Ectodermal cell (in vitro differentiated cells): ENCODE measurements at regions not wholly inside any gene's neighbourhood (a gene's known extent, or its start where the extent isn't known, plus 50 kb on each side); places are given as distances from the start of the nearest gene placed in this dataset.
"Not testable (repeated sequence)": the region's sequence is repeated elsewhere in the genome, so short reads cannot be mapped to it uniquely, and the experiment has no call there.

Experiments used
- H3K27ac ChIP-seq: 2 replicates; pipeline ENCODE4 v1.7.0; 2013; ENCODE audit warnings: mild to moderate bottlenecking, low read depth, low read length; ENCODE audit not compliant: insufficient read depth, poor library complexity, severe bottlenecking
- H3K27me3 ChIP-seq: 2 replicates; pipeline ENCODE4 v1.7.0; 2013; ENCODE audit warnings: mild to moderate bottlenecking, low read length; ENCODE audit not compliant: insufficient read depth, control insufficient read depth, poor library complexity, severe bottlenecking
- H3K36me3 ChIP-seq: one replicate; pipeline ENCODE4 v1.7.0; 2013; ENCODE audit warnings: low read length; ENCODE audit not compliant: control insufficient read depth, insufficient read depth
- H3K4me1 ChIP-seq: one replicate; pipeline ENCODE4 v1.7.0; 2013; ENCODE audit warnings: low read length; ENCODE audit not compliant: control insufficient read depth, insufficient read depth
- H3K4me3 ChIP-seq: 2 replicates; pipeline ENCODE4 v1.7.0; 2013; ENCODE audit warnings: low read depth, low read length, control low read depth; ENCODE audit not compliant: insufficient read depth
- H3K9me3 ChIP-seq: 2 replicates; pipeline ENCODE4 v1.7.0; 2013; ENCODE audit warnings: mild to moderate bottlenecking, low read length, moderate library complexity; ENCODE audit not compliant: control insufficient read depth
- WGBS, 2 experiments: methylation state at CpG; one replicate each; pipeline ENCODE4 v1.1.7; 2013; ENCODE audit warnings: missing lambda C conversion rate in 2 of 2; 5-methylcytosine and 5-hydroxymethylcytosine counted together

- H3K9me3 ChIP-seq = no peaks in the 10 kb centered on the region
- no peaks in the 10 kb centered on the region for H3K27me3 ChIP-seq
- no peaks in the 10 kb centered on the region for H3K4me1 ChIP-seq
- 81 to 82% methylated on average over 7 of the region's 7 CpGs for WGBS, 2 experiments
- H3K4me3 ChIP-seq = no peak overlapping the region
- no peaks in the 10 kb centered on the region for H3K36me3 ChIP-seq
- no peak overlapping the region for H3K27ac ChIP-seq
These were observed 402.4 kb downstream of the KCNRG start for GRCh38 chr13:50417597-50417996.

- 91 to 100% methylated on average over 2 of the region's 2 CpGs for WGBS, 2 experiments
- no peaks in the 10 kb centered on the region for H3K4me1 ChIP-seq
- no peak overlapping the region for H3K4me3 ChIP-seq
- no peaks in the 10 kb centered on the region for H3K9me3 ChIP-seq
- H3K27me3 ChIP-seq = no peaks in the 10 kb centered on the region
- H3K27ac ChIP-seq = no peak overlapping the region
- no peaks in the 10 kb centered on the region for H3K36me3 ChIP-seq
These were observed 404.2 kb downstream of the KCNRG start for GRCh38 chr13:50419331-50419865.

GRCh38 chr13:50419896-50420295 is 404.7 kb downstream of the KCNRG start:
- 93 to 97% methylated on average over 6 of the region's 6 CpGs for WGBS, 2 experiments

GRCh38 chr13:50420718-50421472 is 405.7 kb downstream of the KCNRG start:
- H3K9me3 ChIP-seq = no peaks in the 10 kb centered on the region
- H3K27ac ChIP-seq = no peak overlapping the region
- H3K27me3 ChIP-seq = no peaks in the 10 kb centered on the region
- 93 to 95% methylated on average over 4 to 5 of the region's 6 CpGs for WGBS, 2 experiments
- H3K36me3 ChIP-seq = no peaks in the 10 kb centered on the region
- no peak overlapping the region for H3K4me3 ChIP-seq
- no peaks in the 10 kb centered on the region for H3K4me1 ChIP-seq

More at GRCh38 chr13:50419896-50420295, 404.7 kb downstream of the KCNRG start:
- no peak overlapping the region for H3K4me3 ChIP-seq
- H3K36me3 ChIP-seq = no peaks in the 10 kb centered on the region
- no peaks in the 10 kb centered on the region for H3K4me1 ChIP-seq
- no peaks in the 10 kb centered on the region for H3K9me3 ChIP-seq
- H3K27me3 ChIP-seq = no peaks in the 10 kb centered on the region
- H3K27ac ChIP-seq = no peak overlapping the region

- no peaks in the 10 kb centered on the region for H3K9me3 ChIP-seq
- no peaks in the 10 kb centered on the region for H3K27me3 ChIP-seq
- H3K27ac ChIP-seq = no peak overlapping the region
- H3K36me3 ChIP-seq = no peaks in the 10 kb centered on the region
- no peak overlapping the region for H3K4me3 ChIP-seq
- H3K4me1 ChIP-seq = no peaks in the 10 kb centered on the region
- 95 to 100% methylated on average over 1 to 2 of the region's 2 CpGs for WGBS, 2 experiments
These were observed 406.4 kb downstream of the KCNRG start for GRCh38 chr13:50421473-50422130.

GRCh38 chr13:50422181-50423148 is 407.2 kb downstream of the KCNRG start:
- H3K4me3 ChIP-seq = no peak overlapping the region
- no peaks in the 10 kb centered on the region for H3K27me3 ChIP-seq
- no peak overlapping the region for H3K27ac ChIP-seq
- no peaks in the 10 kb centered on the region for H3K9me3 ChIP-seq
- H3K36me3 ChIP-seq = no peaks in the 10 kb centered on the region
- WGBS, 2 experiments = 90 to 91% methylated on average over 11 to 12 of the region's 12 CpGs
- no peaks in the 10 kb centered on the region for H3K4me1 ChIP-seq

- 90 to 98% methylated on average over 2 of the region's 2 CpGs for WGBS, 2 experiments
- Histone ChIP-seq H3K9me3 (no peaks in the 10 kb centered on the region), H3K4me3 (no peak overlapping the region), H3K27ac (no peak overlapping the region), H3K4me1 (no peaks in the 10 kb centered on the region), H3K27me3 (no peaks in the 10 kb centered on the region), H3K36me3 (no peaks in the 10 kb centered on the region)
These were observed 409.7 kb downstream of the KCNRG start for GRCh38 chr13:50424993-50425392.

- H3K36me3 ChIP-seq = no peaks in the 10 kb centered on the region
- no peaks in the 10 kb centered on the region for H3K4me1 ChIP-seq
- H3K27me3 ChIP-seq = no peaks in the 10 kb centered on the region
- no peak overlapping the region for H3K4me3 ChIP-seq
- H3K9me3 ChIP-seq = no peaks in the 10 kb centered on the region
- H3K27ac ChIP-seq = no peak overlapping the region
These were observed 410.5 kb downstream of the KCNRG start for GRCh38 chr13:50425772-50426171.

GRCh38 chr13:50426927-50427326 is 411.7 kb downstream of the KCNRG start:
- H3K27ac ChIP-seq = no peak overlapping the region
- no peak overlapping the region for H3K4me3 ChIP-seq
- H3K9me3 ChIP-seq = no peaks in the 10 kb centered on the region

GRCh38 chr13:50427511-50427910 is 412.3 kb downstream of the KCNRG start:
- WGBS, 2 experiments = 89% methylated on average over 9 of the region's 9 CpGs
- not testable (repeated sequence) for H3K27ac ChIP-seq, H3K4me3 ChIP-seq, H3K9me3 ChIP-seq, H3K36me3 ChIP-seq, H3K4me1 ChIP-seq, H3K27me3 ChIP-seq

More at GRCh38 chr13:50426927-50427326, 411.7 kb downstream of the KCNRG start:
- Histone ChIP-seq H3K4me1 (no peaks in the 10 kb centered on the region), H3K36me3 (no peaks in the 10 kb centered on the region), H3K27me3 (no peaks in the 10 kb centered on the region)
